ENCODE measurements at regions not wholly inside any gene's neighbourhood (a gene's known extent, or its start where the extent isn't known, plus 50 kb on each side); places are given as distances from the start of the nearest gene placed in this dataset.

- H3K27ac ChIP-seq = no peak overlapping the region
- no peak for DNase-seq
- H3K27me3 ChIP-seq = no peaks in the 10 kb centered on the region
- no peak overlapping the region for H3K9ac ChIP-seq (ENCODE audit: low read depth in 2 of 2, low read length in 2 of 2)
- H3K4me3 ChIP-seq = no peak overlapping the region
- intact Hi-C loops (cut with DNase I) = no loop called here
- no peaks in the 10 kb centered on the region for H3K36me3 ChIP-seq
- no peaks in the 10 kb centered on the region for H3K9me3 ChIP-seq
- TF ChIP-seq CTCF (IDR thresholded peaks at IDR 0.05) = no peak
- no peaks in the 10 kb centered on the region for H3K4me1 ChIP-seq
These were observed 671.8 kb downstream of the HS3ST4 start for GRCh38 chr16:26363581-26363980.

- no peak for DNase-seq
- H3K9me3 ChIP-seq = no peaks in the 10 kb centered on the region
- H3K27me3 ChIP-seq = no peaks in the 10 kb centered on the region
- H3K9ac ChIP-seq (ENCODE audit: low read depth in 2 of 2, low read length in 2 of 2) = no peak overlapping the region
- intact Hi-C loops (cut with DNase I) = no loop called here
- no peaks in the 10 kb centered on the region for H3K36me3 ChIP-seq
- TF ChIP-seq CTCF (IDR thresholded peaks at IDR 0.05) = no peak
- H3K27ac ChIP-seq = no peak overlapping the region
- H3K4me3 ChIP-seq = no peak overlapping the region
- H3K4me1 ChIP-seq = no peaks in the 10 kb centered on the region
These were observed 673.6 kb downstream of the HS3ST4 start for GRCh38 chr16:26365161-26365940.

GRCh38 chr16:26371349-26371869, 679.6 kb downstream of the HS3ST4 start:
- Histone ChIP-seq H3K9me3 (no peaks in the 10 kb centered on the region), H3K4me3 (no peak overlapping the region), H3K36me3 (no peaks in the 10 kb centered on the region), H3K27me3 (no peaks in the 10 kb centered on the region), H3K9ac (ENCODE audit: low read depth in 2 of 2, low read length in 2 of 2) (no peak overlapping the region), H3K4me1 (no peaks in the 10 kb centered on the region), H3K27ac (no peak overlapping the region)
- intact Hi-C loops (cut with DNase I) = no loop called here
- TF ChIP-seq CTCF (IDR thresholded peaks at IDR 0.05) = no peak
- DNase-seq = no peak

- Histone ChIP-seq H3K27ac (no peak overlapping the region), H3K9me3 (no peaks in the 10 kb centered on the region), H3K4me1 (no peaks in the 10 kb centered on the region), H3K36me3 (no peaks in the 10 kb centered on the region), H3K4me3 (no peak overlapping the region), H3K27me3 (no peaks in the 10 kb centered on the region), H3K9ac (ENCODE audit: low read depth in 2 of 2, low read length in 2 of 2) (no peak overlapping the region)
- DNase-seq = no peak
- TF ChIP-seq CTCF (IDR thresholded peaks at IDR 0.05) = no peak
- intact Hi-C loops (cut with DNase I) = no loop called here
These were observed 682.6 kb downstream of the HS3ST4 start for GRCh38 chr16:26374279-26374925.

- H3K27me3 ChIP-seq = no peaks in the 10 kb centered on the region
- no peak overlapping the region for H3K4me3 ChIP-seq
- intact Hi-C loops (cut with DNase I) = no loop called here
- H3K27ac ChIP-seq = no peak overlapping the region
- DNase-seq = no peak
- no peaks in the 10 kb centered on the region for H3K4me1 ChIP-seq
- H3K36me3 ChIP-seq = no peaks in the 10 kb centered on the region
- TF ChIP-seq CTCF (IDR thresholded peaks at IDR 0.05) = no peak
- no peak overlapping the region for H3K9ac ChIP-seq (ENCODE audit: low read depth in 2 of 2, low read length in 2 of 2)
- H3K9me3 ChIP-seq = no peaks in the 10 kb centered on the region
These were observed 684.1 kb upstream of the C16orf82 start for GRCh38 chr16:26382586-26382985.
